Duodenal mucosa (tissue), 2 donors: ENCODE measurements at regions not wholly inside any gene's neighbourhood (a gene's known extent, or its start where the extent isn't known, plus 50 kb on each side); places are given as distances from the start of the nearest gene placed in this dataset.
"Not testable (repeated sequence)": the region's sequence is repeated elsewhere in the genome, so short reads cannot be mapped to it uniquely, and the experiment has no call there.

Experiments used
- H3K27ac ChIP-seq: one replicate; pipeline ENCODE4 v1.7.0; 2013; ENCODE audit warnings: low read depth, low read length
- H3K27me3 ChIP-seq, 2 donors: one replicate each; pipeline ENCODE4 v1.7.0; 2013; ENCODE audit warnings: low read length in 2 of 2, control low read depth in 1 of 2; ENCODE audit not compliant: insufficient read depth in 2 of 2, control insufficient read depth in 1 of 2
- H3K36me3 ChIP-seq, 2 donors: one replicate each; pipeline ENCODE4 v1.7.0; 2013; ENCODE audit warnings: low read length in 2 of 2, control low read depth in 1 of 2; ENCODE audit not compliant: insufficient read depth in 2 of 2, control insufficient read depth in 1 of 2
- H3K4me1 ChIP-seq, 2 donors: one replicate each; pipeline ENCODE4 v1.7.0; 2013; ENCODE audit warnings: low read length in 2 of 2, control low read depth in 1 of 2; ENCODE audit not compliant: insufficient read depth in 2 of 2, control insufficient read depth in 1 of 2
- H3K4me3 ChIP-seq, 2 donors: one replicate each; pipeline ENCODE4 v1.7.0; 2013; ENCODE audit warnings: low read length in 2 of 2, low read depth in 1 of 2
- H3K9ac ChIP-seq, 2 donors: one replicate each; pipeline ENCODE4 v1.7.0; 2013; ENCODE audit warnings: low read length in 2 of 2, low read depth in 1 of 2
- H3K9me3 ChIP-seq, 2 donors: one replicate each; pipeline ENCODE4 v1.7.0; 2013; ENCODE audit warnings: low read length in 2 of 2, control low read depth in 1 of 2; ENCODE audit not compliant: control insufficient read depth in 1 of 2

GRCh38 chr20:6663751-6664388 lies 103.6 kb upstream of the BMP2 start:
- Histone ChIP-seq H3K4me1 (peaks cover 15 to 28% of the 10 kb centered on the region in 2 donors), H3K36me3 (no peaks in the 10 kb centered on the region), H3K27me3 (no peaks in the 10 kb centered on the region), H3K4me3 (no peak overlapping the region), H3K27ac (no peak overlapping the region), H3K9ac (no peak overlapping the region), H3K9me3 (peaks cover 4 to 6% of the 10 kb centered on the region in 2 donors)

GRCh38 chr20:6663104-6663503 lies 104.4 kb upstream of the BMP2 start:
- no peak overlapping the region for H3K27ac ChIP-seq
- H3K9ac ChIP-seq = no peak overlapping the region
- H3K4me3 ChIP-seq = no peak overlapping the region
- H3K4me1 ChIP-seq = peaks cover 15 to 28% of the 10 kb centered on the region in 2 donors
- no peaks in the 10 kb centered on the region for H3K27me3 ChIP-seq
- H3K36me3 ChIP-seq = no peaks in the 10 kb centered on the region
- H3K9me3 ChIP-seq = peaks cover 4 to 6% of the 10 kb centered on the region in 2 donors

GRCh38 chr20:6662309-6662708 lies 105.2 kb upstream of the BMP2 start:
- H3K9ac ChIP-seq = no peak overlapping the region
- peaks cover 15 to 28% of the 10 kb centered on the region in 2 donors for H3K4me1 ChIP-seq
- H3K9me3 ChIP-seq = peaks cover 4 to 6% of the 10 kb centered on the region in 2 donors
- no peaks in the 10 kb centered on the region for H3K36me3 ChIP-seq
- no peak overlapping the region for H3K27ac ChIP-seq
- H3K4me3 ChIP-seq = no peak overlapping the region
- H3K27me3 ChIP-seq = no peaks in the 10 kb centered on the region

- Histone ChIP-seq H3K9me3 (peaks cover 4 to 6% of the 10 kb centered on the region in 2 donors), H3K4me3 (no peak overlapping the region), H3K9ac (no peak overlapping the region), H3K36me3 (no peaks in the 10 kb centered on the region), H3K27me3 (no peaks in the 10 kb centered on the region), H3K27ac (no peak overlapping the region), H3K4me1 (peaks cover 15 to 28% of the 10 kb centered on the region in 2 donors)
Observed at GRCh38 chr20:6660441-6660840, 107.0 kb upstream of the BMP2 start.

GRCh38 chr20:6658909-6659308 lies 108.6 kb upstream of the BMP2 start:
- not testable (repeated sequence) for H3K9ac ChIP-seq, H3K36me3 ChIP-seq, H3K27ac ChIP-seq, H3K27me3 ChIP-seq, H3K4me3 ChIP-seq, H3K9me3 ChIP-seq
- H3K4me1 ChIP-seq = peaks cover 19 to 28% of the 10 kb centered on the region in 2 donors

- H3K4me3 ChIP-seq = no peak overlapping the region
- peaks cover 12 to 19% of the 10 kb centered on the region in 2 donors for H3K4me1 ChIP-seq
- no peak overlapping the region for H3K27ac ChIP-seq
- no peaks in the 10 kb centered on the region for H3K9me3 ChIP-seq
- no peaks in the 10 kb centered on the region for H3K36me3 ChIP-seq
- no peaks in the 10 kb centered on the region for H3K27me3 ChIP-seq
- no peak overlapping the region for H3K9ac ChIP-seq
Observed at GRCh38 chr20:6657904-6658303, 109.6 kb upstream of the BMP2 start.

- no peaks in the 10 kb centered on the region for H3K27me3 ChIP-seq
- H3K4me3 ChIP-seq = no peak overlapping the region
- H3K4me1 ChIP-seq = peaks cover 11 to 19% of the 10 kb centered on the region in 2 donors
- no peak overlapping the region for H3K27ac ChIP-seq
- no peaks in the 10 kb centered on the region for H3K9me3 ChIP-seq
- H3K9ac ChIP-seq = no peak overlapping the region
- no peaks in the 10 kb centered on the region for H3K36me3 ChIP-seq
Observed at GRCh38 chr20:6657111-6657510, 110.4 kb upstream of the BMP2 start.

- Histone ChIP-seq H3K9ac (no peak overlapping the region), H3K36me3 (no peaks in the 10 kb centered on the region), H3K9me3 (no peaks in the 10 kb centered on the region), H3K27ac (no peak overlapping the region), H3K4me3 (no peak overlapping the region), H3K27me3 (no peaks in the 10 kb centered on the region), H3K4me1 (peaks cover 4% of the 10 kb centered on the region in 2 donors)
Observed at GRCh38 chr20:6654513-6655252, 112.8 kb upstream of the BMP2 start.

GRCh38 chr20:6651561-6651960 lies 115.9 kb upstream of the BMP2 start:
- Histone ChIP-seq H3K36me3 (no peaks in the 10 kb centered on the region), H3K9me3 (no peaks in the 10 kb centered on the region), H3K9ac (no peak overlapping the region), H3K4me1 (peaks cover 4% of the 10 kb centered on the region in 2 donors), H3K4me3 (no peak overlapping the region), H3K27ac (no peak overlapping the region), H3K27me3 (no peaks in the 10 kb centered on the region)

- Histone ChIP-seq H3K4me3 (no peak overlapping the region), H3K9me3 (no peaks in the 10 kb centered on the region), H3K4me1 (peaks cover 4% of the 10 kb centered on the region in 2 donors), H3K27me3 (no peaks in the 10 kb centered on the region), H3K27ac (no peak overlapping the region), H3K9ac (no peak overlapping the region), H3K36me3 (no peaks in the 10 kb centered on the region)
Observed at GRCh38 chr20:6651016-6651415, 116.5 kb upstream of the BMP2 start.
